Left cardiac atrium (tissue), 4 donors: ENCODE measurements at regions not wholly inside any gene's neighbourhood (a gene's known extent, or its start where the extent isn't known, plus 50 kb on each side); places are given as distances from the start of the nearest gene placed in this dataset.
A peak's percentile ranks its signal among the peaks of the same experiment; 100 is the strongest.

Experiments used
- ATAC-seq, 2 donors: fragments of 200-7000 bp; cut with Tn5 transposase; one replicate each; pipeline ENCODE4 v1.9.1; 2020; ENCODE audit warnings: mild to moderate bottlenecking in 2 of 2, moderate library complexity in 2 of 2
- DNase-seq: peaks from one replicate; pipeline ENCODE4 v3.0.0-alpha.2; 2020
- intact Hi-C, 2 donors: fragments of 100-400 bp; cut with DNase I; formaldehyde crosslinking; loops; one replicate each; pipeline versions ENCODE4 v1.14.1 to v1.15.1; 2022 to 2023
- donor health status: DM: no; HTN: yes; CAD: no.
- donor health status: DM: no; HTN: yes; CAD: no; lungs with severe emphysema.
- donor health status: DM: yes; HTN: yes; CAD: no.
- donor health status: Dilated cardiomyopathy.

- DNase-seq (no peak), ATAC-seq (no peak)
- intact Hi-C loops = no loop called here
Observed at GRCh38 chr3:147730284-147730683, 321.1 kb downstream of the ZIC1 start.

- peak in 1 of 2 donors; percentile 71 for ATAC-seq
- intact Hi-C loops = no loop called here
- no peak for DNase-seq
Observed at GRCh38 chr3:147733217-147733616, 324.1 kb downstream of the ZIC1 start.

GRCh38 chr3:147735616-147736015, 326.5 kb downstream of the ZIC1 start:
- intact Hi-C loops = no loop called here
- ATAC-seq (no peak), DNase-seq (no peak)

GRCh38 chr3:147736226-147736625, 327.1 kb downstream of the ZIC1 start:
- ATAC-seq (no peak), DNase-seq (no peak)
- intact Hi-C loops = no loop called here

DNA sequence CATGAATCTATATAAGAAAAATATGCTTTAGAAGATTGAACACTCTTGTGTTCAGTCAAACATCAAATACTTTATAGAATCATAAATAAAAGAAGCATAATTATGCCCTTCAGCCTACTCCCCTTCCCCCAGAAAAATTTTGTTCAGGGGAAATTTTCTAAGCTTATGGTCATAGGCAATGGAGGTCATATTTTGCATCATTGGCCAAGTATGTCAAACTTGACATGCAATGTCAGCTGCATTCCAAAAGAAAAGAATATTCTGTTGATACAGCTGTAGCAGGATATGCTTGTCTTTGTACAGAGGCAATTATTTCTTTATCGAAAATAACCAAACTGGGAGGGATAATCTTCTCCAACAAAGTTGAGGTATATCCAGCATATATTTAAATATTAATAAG, 328.2 kb downstream of the ZIC1 start:
- ATAC-seq = no peak
- no peak for DNase-seq
- intact Hi-C loops = no loop called here

GRCh38 chr3:147740928-147741327, 331.8 kb downstream of the ZIC1 start:
- intact Hi-C loops = no loop called here
- ATAC-seq = no peak
- DNase-seq = no peak

GRCh38 chr3:147744967-147745366, 335.8 kb downstream of the ZIC1 start:
- DNase-seq (no peak), ATAC-seq (no peak)
- intact Hi-C loops = no loop called here

DNA sequence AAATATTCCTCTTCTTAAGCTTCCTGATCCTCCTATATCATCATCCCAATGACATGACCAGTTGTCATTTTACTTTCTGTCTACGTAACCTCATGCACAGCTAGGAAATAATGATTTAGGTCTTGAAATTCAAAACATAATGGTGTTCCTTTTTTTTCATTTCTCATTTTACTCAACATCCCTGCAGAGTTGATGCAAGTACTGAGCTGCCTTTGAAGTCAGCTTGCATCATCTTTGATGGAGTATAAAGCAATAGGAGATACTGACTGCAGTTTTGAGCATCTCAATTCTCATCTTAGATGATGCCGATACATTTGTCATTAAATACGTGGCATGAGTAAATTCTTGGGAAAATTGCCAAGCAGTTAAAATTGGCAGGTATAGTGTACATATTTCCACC, 346.1 kb downstream of the ZIC1 start:
- DNase-seq = no peak
- ATAC-seq = no peak
- intact Hi-C loops = no loop called here

- intact Hi-C loops = no loop called here
- no peak for ATAC-seq
Observed at GRCh38 chr3:147756476-147756875, 347.3 kb downstream of the ZIC1 start.

GRCh38 chr3:147757866-147758265, 348.7 kb downstream of the ZIC1 start:
- ATAC-seq (no peak), DNase-seq (no peak)
- intact Hi-C loops = no loop called here

More at GRCh38 chr3:147756476-147756875, 347.3 kb downstream of the ZIC1 start:
- no peak for DNase-seq

DNA sequence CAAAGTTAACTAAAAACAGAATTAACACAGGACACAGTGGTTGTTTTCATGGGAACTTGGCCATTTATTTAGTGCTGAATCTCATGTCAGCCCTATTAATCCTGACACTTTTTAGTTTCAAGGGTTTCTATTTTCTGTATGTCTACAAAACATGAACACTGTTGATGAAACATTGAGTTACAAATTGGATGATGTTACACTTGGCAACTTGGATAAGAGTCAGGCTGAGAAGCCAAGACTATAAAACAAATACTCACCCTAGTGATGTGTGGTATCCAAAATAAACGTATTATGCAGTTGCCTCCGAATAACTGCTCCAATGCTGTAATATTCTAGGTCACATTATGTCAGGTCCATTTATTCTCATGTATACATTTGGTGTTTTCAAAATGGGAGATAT, 349.6 kb downstream of the ZIC1 start:
- ATAC-seq (peak; percentile 78 to 94), DNase-seq (no peak)
- intact Hi-C loops = no loop called here

DNA sequence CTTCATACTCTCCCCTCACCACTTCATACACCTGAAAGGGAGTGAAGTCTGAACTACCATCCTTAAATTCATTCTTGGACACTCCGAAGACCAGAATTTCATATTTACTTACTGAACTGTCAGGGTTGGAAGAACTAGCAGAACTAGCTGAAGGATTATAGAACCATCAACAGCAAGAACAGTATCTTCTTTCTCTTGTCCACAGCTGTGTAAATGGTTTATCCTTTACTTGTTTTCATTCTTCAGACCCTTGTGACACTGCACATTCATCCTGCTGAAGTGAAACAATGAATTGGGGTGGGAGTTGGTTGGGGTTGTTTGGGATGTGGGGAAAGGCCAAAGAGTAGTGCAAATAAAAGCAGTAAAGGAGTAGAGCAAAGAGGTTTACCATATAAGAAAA, 350.9 kb downstream of the ZIC1 start:
- intact Hi-C loops = no loop called here
- ATAC-seq (no peak), DNase-seq (no peak)

DNA sequence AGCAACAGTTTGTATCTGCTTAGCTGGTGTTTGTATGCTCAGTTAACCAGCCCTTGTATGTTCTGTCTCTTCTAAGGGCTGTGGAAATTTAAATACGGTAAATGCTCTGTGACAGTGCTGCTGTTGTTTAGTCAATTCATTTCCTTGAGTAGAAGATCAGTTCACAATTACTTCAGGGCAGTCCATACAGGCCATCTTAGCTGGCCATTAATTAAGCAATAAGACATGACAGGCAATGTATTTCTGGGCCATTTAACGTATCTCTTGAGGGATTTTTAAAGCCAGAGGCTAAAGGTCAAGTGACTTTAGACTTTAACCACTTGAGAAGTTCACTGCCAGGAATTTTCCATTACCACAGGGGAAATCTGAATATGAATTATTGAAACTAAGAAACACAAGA, 351.8 kb downstream of the ZIC1 start:
- DNase-seq = no peak
- ATAC-seq = no peak
- intact Hi-C loops = no loop called here

- no peak for ATAC-seq
- no peak for DNase-seq
- intact Hi-C loops = no loop called here
Observed at GRCh38 chr3:147773116-147773630, 364.0 kb downstream of the ZIC1 start.

DNA sequence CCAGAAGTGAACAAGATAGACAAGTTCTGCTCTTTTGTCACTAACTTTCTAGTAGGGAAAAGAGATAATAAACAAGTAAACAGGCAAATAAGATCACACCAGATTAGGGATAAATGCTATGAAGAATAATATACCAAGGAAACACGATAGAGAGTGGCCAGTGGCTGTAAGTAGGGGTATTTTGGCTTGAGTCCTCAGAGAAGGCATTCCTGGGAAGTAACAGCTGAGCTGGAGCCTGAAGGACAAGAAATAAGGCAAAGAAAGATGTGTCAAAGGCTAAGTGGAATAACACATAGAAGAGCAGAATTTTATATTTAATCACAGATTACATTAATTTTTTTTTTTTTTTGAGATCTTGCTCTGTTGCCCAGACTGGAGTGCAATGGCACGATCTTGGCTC, 366.2 kb downstream of the ZIC1 start:
- intact Hi-C loops = no loop called here
- DNase-seq (no peak), ATAC-seq (no peak)

- intact Hi-C loops = no loop called here
- DNase-seq (no peak), ATAC-seq (no peak)
Observed at GRCh38 chr3:147775816-147776530, 366.8 kb downstream of the ZIC1 start.

GRCh38 chr3:147793841-147794240, 384.7 kb downstream of the ZIC1 start:
- ATAC-seq = no peak
- intact Hi-C loops = no loop called here
- no peak for DNase-seq

DNA sequence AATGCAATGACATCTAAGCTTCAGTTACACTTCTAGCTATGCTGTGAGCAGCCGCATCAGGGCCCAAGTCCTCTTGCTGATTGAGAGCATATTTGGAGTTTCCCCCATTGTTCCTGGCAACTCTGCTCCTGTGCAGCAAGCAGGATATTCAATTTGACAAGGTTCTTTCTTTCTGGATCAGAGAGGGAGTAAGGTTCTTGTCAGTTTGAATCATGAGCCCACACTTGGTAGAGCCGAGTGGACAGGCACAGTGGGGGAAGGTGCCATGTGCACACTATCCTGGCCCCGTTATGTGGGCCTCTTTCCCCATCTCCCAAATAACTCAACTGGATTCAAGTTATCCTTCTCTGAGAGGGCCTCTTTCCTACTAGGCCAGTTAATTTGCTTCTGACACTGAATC, 385.4 kb downstream of the ZIC1 start:
- intact Hi-C loops = no loop called here
- no peak for DNase-seq

GRCh38 chr3:147795418-147795817, 386.3 kb downstream of the ZIC1 start:
- intact Hi-C loops = no loop called here
- no peak for DNase-seq
- no peak for ATAC-seq

More for the DNA sequence above, 385.4 kb downstream of the ZIC1 start:
- no peak for ATAC-seq

DNA sequence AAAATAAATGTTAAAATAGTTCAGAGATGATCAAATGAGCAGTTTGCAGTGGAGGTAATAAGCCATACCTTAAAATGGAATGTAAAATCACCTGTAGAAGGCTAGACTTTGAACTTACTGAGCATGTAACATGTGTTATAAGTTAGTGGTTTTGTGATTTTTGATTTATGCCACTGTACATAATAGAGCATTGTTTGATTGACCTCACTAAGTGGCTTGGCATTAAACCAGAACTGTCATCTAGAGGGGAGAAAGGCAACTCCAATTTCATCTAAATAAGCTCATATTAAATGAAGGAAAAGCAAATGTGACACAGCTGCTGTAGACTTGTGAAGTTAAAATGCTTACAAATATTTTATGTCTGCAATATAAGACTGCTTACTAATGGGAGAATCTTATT, 387.9 kb downstream of the ZIC1 start:
- ATAC-seq (no peak), DNase-seq (no peak)
- intact Hi-C loops = no loop called here

- DNase-seq (no peak), ATAC-seq (no peak)
- intact Hi-C loops = no loop called here
Observed at GRCh38 chr3:147799601-147800000, 390.4 kb downstream of the ZIC1 start.

- ATAC-seq = no peak
- intact Hi-C loops = no loop called here
- DNase-seq = no peak
Observed at GRCh38 chr3:147807776-147808175, 398.6 kb downstream of the ZIC1 start.
